ENCODE measurements at regions not wholly inside any gene's neighbourhood (a gene's known extent, or its start where the extent isn't known, plus 50 kb on each side); places are given as distances from the start of the nearest gene placed in this dataset.

- Histone ChIP-seq H3K27me3 (replicated peaks in 2 of 5; ENCODE audit: control insufficient read depth in 4 of 5, insufficient read depth in 5 of 5, low read length in 4 of 5) (peaks cover 0 to 54% (median 11%) of the 10 kb centered on the region in 5 experiments), H3K36me3 (ENCODE audit: control insufficient read depth in 4 of 4, insufficient read depth in 4 of 4, low read length in 3 of 4) (no peaks in the 10 kb centered on the region), H3K4me1 (ENCODE audit: control extremely low read depth in 1 of 4, control insufficient read depth in 4 of 4, insufficient read depth in 4 of 4, low read length in 3 of 4) (no peaks in the 10 kb centered on the region), H3K9me3 (ENCODE audit: control extremely low read depth in 1 of 5, control insufficient read depth in 4 of 5, insufficient read depth in 2 of 5, low read depth in 1 of 5, low read length in 4 of 5) (peaks cover 0 to 2% (median 0%) of the 10 kb centered on the region in 5 experiments), H3K4me3 (ENCODE audit: control insufficient read depth in 1 of 7, extremely low read depth in 1 of 7, insufficient read depth in 4 of 7, low read depth in 2 of 7, low read length in 6 of 7) (no peak overlapping the region), H3K27ac (ENCODE audit: insufficient read depth in 1 of 2, low read depth in 1 of 2, low read length in 2 of 2, poor library complexity in 1 of 2, severe bottlenecking in 2 of 2) (no peak overlapping the region)
- ChIA-PET CTCF (no interaction called here), POLR2A (no interaction called here)
- WGBS (ENCODE audit: insufficient coverage): no CpG with 5 or more reads among the region's 2 CpGs
- no peak for DNase-seq
Observed at GRCh38 chr4:115790812-115791211, 677.4 kb upstream of the NDST4 start.

DNA sequence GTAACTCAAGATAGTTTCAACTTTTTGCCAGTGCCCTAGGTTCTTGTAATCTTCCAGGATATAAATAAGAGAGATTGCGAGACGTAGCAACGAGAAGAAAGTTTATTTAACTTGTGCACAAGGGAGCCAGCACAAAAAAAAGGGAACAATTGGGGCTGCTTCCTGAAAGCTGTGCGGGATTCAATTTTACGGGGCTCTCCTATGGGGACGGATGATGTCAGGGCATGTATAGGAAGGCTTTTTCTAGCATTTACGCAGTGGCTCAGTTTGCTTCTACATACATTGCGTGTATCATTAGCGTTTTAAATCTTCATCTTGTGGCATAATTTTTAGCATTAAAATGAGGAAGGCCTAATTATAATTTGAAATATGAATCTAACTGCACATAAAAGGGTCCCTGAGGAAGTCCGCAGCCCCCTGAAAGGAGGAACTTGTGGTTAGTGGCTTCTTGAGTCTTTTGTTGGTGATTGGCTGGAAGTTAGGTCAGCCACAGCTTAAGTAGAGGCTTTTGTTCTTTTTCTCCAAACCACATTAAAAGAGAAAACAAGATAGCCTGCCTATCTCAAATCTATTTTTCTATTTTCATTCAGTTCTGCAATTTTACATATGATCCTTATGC lies 668.2 kb upstream of the NDST4 start:
- Histone ChIP-seq H3K4me3 (ENCODE audit: control insufficient read depth in 1 of 7, extremely low read depth in 1 of 7, insufficient read depth in 4 of 7, low read depth in 2 of 7, low read length in 6 of 7) (peak overlapping the region in 4 of 7 experiments; percentile 11 to 59 (median 50)), H3K27ac (ENCODE audit: insufficient read depth in 1 of 2, low read depth in 1 of 2, low read length in 2 of 2, poor library complexity in 1 of 2, severe bottlenecking in 2 of 2) (no peak overlapping the region), H3K27me3 (replicated peaks in 2 of 5; ENCODE audit: control insufficient read depth in 4 of 5, insufficient read depth in 5 of 5, low read length in 4 of 5) (peaks cover 0 to 53% (median 10%) of the 10 kb centered on the region in 5 experiments), H3K9me3 (ENCODE audit: control extremely low read depth in 1 of 5, control insufficient read depth in 4 of 5, insufficient read depth in 2 of 5, low read depth in 1 of 5, low read length in 4 of 5) (no peaks in the 10 kb centered on the region), H3K4me1 (ENCODE audit: control extremely low read depth in 1 of 4, control insufficient read depth in 4 of 4, insufficient read depth in 4 of 4, low read length in 3 of 4) (peaks cover 8 to 20% (median 16%) of the 10 kb centered on the region in 4 experiments), H3K36me3 (ENCODE audit: control insufficient read depth in 4 of 4, insufficient read depth in 4 of 4, low read length in 3 of 4) (no peaks in the 10 kb centered on the region)
- POLR2A ChIA-PET: no interaction called here
- WGBS (ENCODE audit: insufficient coverage): 0% methylated on average over 3 of the region's 10 CpGs
- peak; percentile 81 to 96 (median 95) for DNase-seq
- CTCF ChIA-PET: interaction anchor here (0.6 kb wide), 1 partner anchor 21 kb away, joined by 3 read pairs; no protein-coding TSS in a partner anchor

GRCh38 chr4:115780835-115781234 lies 667.4 kb upstream of the NDST4 start:
- Histone ChIP-seq H3K36me3 (ENCODE audit: control insufficient read depth in 4 of 4, insufficient read depth in 4 of 4, low read length in 3 of 4) (no peaks in the 10 kb centered on the region), H3K9me3 (ENCODE audit: control extremely low read depth in 1 of 5, control insufficient read depth in 4 of 5, insufficient read depth in 2 of 5, low read depth in 1 of 5, low read length in 4 of 5) (no peaks in the 10 kb centered on the region), H3K4me1 (ENCODE audit: control extremely low read depth in 1 of 4, control insufficient read depth in 4 of 4, insufficient read depth in 4 of 4, low read length in 3 of 4) (peaks cover 8 to 20% (median 16%) of the 10 kb centered on the region in 4 experiments), H3K27me3 (replicated peaks in 2 of 5; ENCODE audit: control insufficient read depth in 4 of 5, insufficient read depth in 5 of 5, low read length in 4 of 5) (peaks cover 0 to 46% (median 10%) of the 10 kb centered on the region in 5 experiments), H3K27ac (ENCODE audit: insufficient read depth in 1 of 2, low read depth in 1 of 2, low read length in 2 of 2, poor library complexity in 1 of 2, severe bottlenecking in 2 of 2) (no peak overlapping the region), H3K4me3 (ENCODE audit: control insufficient read depth in 1 of 7, extremely low read depth in 1 of 7, insufficient read depth in 4 of 7, low read depth in 2 of 7, low read length in 6 of 7) (no peak overlapping the region)
- ChIA-PET CTCF (interaction anchor here (0.6 kb wide), 1 partner anchor 20 kb away, joined by 3 read pairs; no protein-coding TSS in a partner anchor), POLR2A (no interaction called here)
- peak in 2 of 3 donors; percentile 6 to 11 for DNase-seq

DNA sequence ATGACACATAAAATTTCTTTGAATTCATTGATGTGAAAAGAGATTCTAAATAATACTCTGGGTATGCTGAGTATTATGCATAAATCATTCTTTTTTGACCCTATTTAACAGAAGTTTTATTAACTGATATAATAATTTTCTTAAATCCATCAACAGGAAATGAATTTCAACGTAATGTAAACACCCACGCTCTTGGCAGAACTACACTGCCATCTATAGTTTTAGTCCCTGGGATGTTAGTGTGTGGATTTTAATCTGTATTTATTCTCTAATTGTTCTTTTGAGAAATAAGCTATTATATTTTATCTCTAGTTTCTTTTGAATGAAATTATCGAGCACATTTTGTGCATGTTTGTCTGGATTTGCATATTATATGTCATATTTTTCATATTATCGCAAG lies 666.8 kb upstream of the NDST4 start:
- no CpG with 5 or more reads among the region's 4 CpGs for WGBS (ENCODE audit: insufficient coverage)
- Histone ChIP-seq H3K36me3 (ENCODE audit: control insufficient read depth in 4 of 4, insufficient read depth in 4 of 4, low read length in 3 of 4) (no peaks in the 10 kb centered on the region), H3K4me1 (ENCODE audit: control extremely low read depth in 1 of 4, control insufficient read depth in 4 of 4, insufficient read depth in 4 of 4, low read length in 3 of 4) (peaks cover 8 to 20% (median 16%) of the 10 kb centered on the region in 4 experiments), H3K9me3 (ENCODE audit: control extremely low read depth in 1 of 5, control insufficient read depth in 4 of 5, insufficient read depth in 2 of 5, low read depth in 1 of 5, low read length in 4 of 5) (no peaks in the 10 kb centered on the region), H3K27ac (ENCODE audit: insufficient read depth in 1 of 2, low read depth in 1 of 2, low read length in 2 of 2, poor library complexity in 1 of 2, severe bottlenecking in 2 of 2) (no peak overlapping the region), H3K4me3 (ENCODE audit: control insufficient read depth in 1 of 7, extremely low read depth in 1 of 7, insufficient read depth in 4 of 7, low read depth in 2 of 7, low read length in 6 of 7) (no peak overlapping the region), H3K27me3 (replicated peaks in 2 of 5; ENCODE audit: control insufficient read depth in 4 of 5, insufficient read depth in 5 of 5, low read length in 4 of 5) (peaks cover 0 to 41% (median 7%) of the 10 kb centered on the region in 5 experiments)
- ChIA-PET CTCF (no interaction called here), POLR2A (no interaction called here)
- DNase-seq: no peak

DNA sequence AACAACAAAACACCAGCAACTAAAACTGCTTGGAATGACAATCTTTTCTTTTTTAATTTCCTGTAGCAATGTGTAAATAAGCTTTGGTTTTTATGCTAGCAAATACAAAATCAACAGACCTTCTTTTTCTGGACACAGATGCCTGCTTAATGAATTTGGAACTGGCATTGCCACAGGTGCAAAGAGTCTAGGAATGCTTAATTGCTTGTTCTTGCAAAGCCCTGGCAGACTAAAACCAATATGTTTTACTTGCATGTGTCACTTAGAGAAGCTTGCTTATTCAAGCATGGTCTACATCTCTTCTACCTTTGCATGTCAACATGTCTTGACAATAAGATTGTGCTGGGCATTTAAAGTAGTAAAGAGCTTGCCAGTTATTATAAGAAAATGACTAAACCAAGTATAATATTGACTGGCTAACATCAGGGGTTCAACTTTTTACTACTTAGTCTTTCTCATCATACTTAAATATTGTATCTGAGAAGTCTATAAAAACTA lies 656.7 kb upstream of the NDST4 start:
- H3K27ac ChIP-seq (ENCODE audit: insufficient read depth in 1 of 2, low read depth in 1 of 2, low read length in 2 of 2, poor library complexity in 1 of 2, severe bottlenecking in 2 of 2): no peak overlapping the region
- no peaks in the 10 kb centered on the region for H3K9me3 ChIP-seq (ENCODE audit: control extremely low read depth in 1 of 5, control insufficient read depth in 4 of 5, insufficient read depth in 2 of 5, low read depth in 1 of 5, low read length in 4 of 5)
- no peaks in the 10 kb centered on the region for H3K4me1 ChIP-seq (ENCODE audit: control extremely low read depth in 1 of 4, control insufficient read depth in 4 of 4, insufficient read depth in 4 of 4, low read length in 3 of 4)
- DNase-seq: no peak
- H3K4me3 ChIP-seq (ENCODE audit: control insufficient read depth in 1 of 7, extremely low read depth in 1 of 7, insufficient read depth in 4 of 7, low read depth in 2 of 7, low read length in 6 of 7): no peak overlapping the region
- POLR2A ChIA-PET: no interaction called here
- CTCF ChIA-PET: no interaction called here
- H3K36me3 ChIP-seq (ENCODE audit: control insufficient read depth in 4 of 4, insufficient read depth in 4 of 4, low read length in 3 of 4): no peaks in the 10 kb centered on the region
- peaks cover 0 to 6% (median 3%) of the 10 kb centered on the region in 5 experiments for H3K27me3 ChIP-seq (replicated peaks in 2 of 5; ENCODE audit: control insufficient read depth in 4 of 5, insufficient read depth in 5 of 5, low read length in 4 of 5)

DNA sequence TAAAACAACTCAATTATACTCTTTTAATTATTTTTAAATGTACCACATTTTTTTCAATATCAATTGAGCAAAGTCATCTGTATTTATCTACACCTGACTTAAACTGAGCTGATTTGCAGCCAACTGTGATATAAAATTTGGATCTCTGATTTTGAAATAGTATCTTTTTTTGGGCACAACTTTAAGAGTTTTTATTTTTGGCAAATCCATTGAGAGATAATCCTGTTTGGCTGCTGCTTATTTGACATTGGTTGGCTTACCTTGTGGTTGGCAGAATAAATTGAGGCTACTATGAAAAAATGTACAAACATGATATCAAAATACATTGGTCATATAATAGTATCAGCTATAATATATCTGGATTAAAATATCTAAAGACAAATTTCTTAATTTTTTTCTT lies 656.0 kb upstream of the NDST4 start:
- Histone ChIP-seq H3K27me3 (replicated peaks in 2 of 5; ENCODE audit: control insufficient read depth in 4 of 5, insufficient read depth in 5 of 5, low read length in 4 of 5) (peaks cover 0 to 6% (median 3%) of the 10 kb centered on the region in 5 experiments), H3K27ac (ENCODE audit: insufficient read depth in 1 of 2, low read depth in 1 of 2, low read length in 2 of 2, poor library complexity in 1 of 2, severe bottlenecking in 2 of 2) (no peak overlapping the region), H3K9me3 (ENCODE audit: control extremely low read depth in 1 of 5, control insufficient read depth in 4 of 5, insufficient read depth in 2 of 5, low read depth in 1 of 5, low read length in 4 of 5) (no peaks in the 10 kb centered on the region), H3K4me1 (ENCODE audit: control extremely low read depth in 1 of 4, control insufficient read depth in 4 of 4, insufficient read depth in 4 of 4, low read length in 3 of 4) (no peaks in the 10 kb centered on the region), H3K4me3 (ENCODE audit: control insufficient read depth in 1 of 7, extremely low read depth in 1 of 7, insufficient read depth in 4 of 7, low read depth in 2 of 7, low read length in 6 of 7) (no peak overlapping the region), H3K36me3 (ENCODE audit: control insufficient read depth in 4 of 4, insufficient read depth in 4 of 4, low read length in 3 of 4) (no peaks in the 10 kb centered on the region)
- POLR2A ChIA-PET: no interaction called here
- CTCF ChIA-PET: no interaction called here
- DNase-seq: no peak

DNA sequence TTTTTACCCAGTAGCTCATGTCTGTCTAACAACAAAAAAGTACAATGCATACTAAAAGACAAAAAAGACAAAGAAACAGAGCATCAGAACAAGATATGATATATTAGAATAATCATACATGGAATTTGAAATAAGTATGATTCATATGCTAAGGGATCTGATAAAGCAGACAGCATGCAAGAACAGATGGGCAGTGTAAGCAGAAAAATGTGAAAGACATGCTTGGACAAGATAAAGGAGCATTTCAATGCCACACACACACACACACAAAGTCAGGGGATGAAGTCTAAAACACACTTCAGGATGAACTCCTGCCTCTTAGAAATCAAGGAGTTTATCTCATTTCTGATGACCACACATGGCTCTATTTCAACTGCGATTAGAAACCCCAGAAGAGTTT lies 649.6 kb upstream of the NDST4 start:
- H3K4me3 ChIP-seq (ENCODE audit: control insufficient read depth in 1 of 7, extremely low read depth in 1 of 7, insufficient read depth in 4 of 7, low read depth in 2 of 7, low read length in 6 of 7): no peak overlapping the region
- DNase-seq: no peak
- CTCF ChIA-PET: no interaction called here
- H3K27ac ChIP-seq (ENCODE audit: insufficient read depth in 1 of 2, low read depth in 1 of 2, low read length in 2 of 2, poor library complexity in 1 of 2, severe bottlenecking in 2 of 2): no peak overlapping the region
- WGBS (ENCODE audit: insufficient coverage): no CpG with 5 or more reads among the region's 1 CpG
- peaks cover 0 to 4% (median 0%) of the 10 kb centered on the region in 5 experiments for H3K27me3 ChIP-seq (replicated peaks in 2 of 5; ENCODE audit: control insufficient read depth in 4 of 5, insufficient read depth in 5 of 5, low read length in 4 of 5)
- no peaks in the 10 kb centered on the region for H3K9me3 ChIP-seq (ENCODE audit: control extremely low read depth in 1 of 5, control insufficient read depth in 4 of 5, insufficient read depth in 2 of 5, low read depth in 1 of 5, low read length in 4 of 5)
- H3K36me3 ChIP-seq (ENCODE audit: control insufficient read depth in 4 of 4, insufficient read depth in 4 of 4, low read length in 3 of 4): no peaks in the 10 kb centered on the region
- POLR2A ChIA-PET: no interaction called here
- no peaks in the 10 kb centered on the region for H3K4me1 ChIP-seq (ENCODE audit: control extremely low read depth in 1 of 4, control insufficient read depth in 4 of 4, insufficient read depth in 4 of 4, low read length in 3 of 4)

Measured in common myeloid progenitor, CD34-positive (primary cell).